DOHH2 (cell line): ENCODE measurements at regions not wholly inside any gene's neighbourhood (a gene's known extent, or its start where the extent isn't known, plus 50 kb on each side); places are given as distances from the start of the nearest gene placed in this dataset.

Source experiments
- CTCF ChIP-seq: fragments of 200-600 bp; sonication (generic); IDR thresholded peaks from one replicate; pipeline ENCODE4 v1.5.1; 2014; ENCODE audit warnings: antibody characterized with exemption, mild to moderate bottlenecking, low read depth, low read length; ENCODE audit not compliant: poor library complexity, severe bottlenecking
- EZH2phosphoT487 ChIP-seq: fragments of 200-600 bp; sonication (generic); IDR thresholded peaks from 2 replicates; pipeline ENCODE4 v1.6.1; 2017; ENCODE audit warnings: borderline replicate concordance, mild to moderate bottlenecking, antibody characterized with exemption, low read length, moderate library complexity, mixed read lengths

GRCh38 chr2:168316073-168316440 is 68.7 kb upstream of the STK39 start:
- TF ChIP-seq CTCF (no peak), EZH2phosphoT487 (no peak)
